ENCODE measurements at regions not wholly inside any gene's neighbourhood (a gene's known extent, or its start where the extent isn't known, plus 50 kb on each side); places are given as distances from the start of the nearest gene placed in this dataset.

GRCh38 chr10:130986846-130987245 lies 324.7 kb downstream of the TCERG1L start:
- Mint-ChIP-seq H3K4me3 (ENCODE audit: unreplicated experiment) (no peak overlapping the region), H3K27me3 (ENCODE audit: insufficient read depth, unreplicated experiment) (no peaks in the 10 kb centered on the region), H3K9me3 (ENCODE audit: unreplicated experiment) (peaks cover 21% of the 10 kb centered on the region), H3K36me3 (ENCODE audit: insufficient read depth, unreplicated experiment) (peaks cover 4% of the 10 kb centered on the region), H3K4me1 (ENCODE audit: insufficient read depth, unreplicated experiment) (no peaks in the 10 kb centered on the region), H3K27ac (ENCODE audit: low read depth, unreplicated experiment) (no peak overlapping the region)
- no peak for DNase-seq (ENCODE audit: unreplicated experiment)
- no TSS peak for BruUV-seq (replicated peaks)
- intact Hi-C loops (cut with micrococcal nuclease) = no loop called here
- ChIA-PET POLR2A (interaction anchor here (0.7 kb wide), 1 partner anchor 17 kb away, joined by 3 read pairs; no protein-coding TSS in a partner anchor), CTCF (no interaction called here)
- no peak for TF ChIP-seq CTCF (IDR thresholded peaks at IDR 0.05; ENCODE audit: unreplicated experiment)

- DNase-seq (ENCODE audit: unreplicated experiment) = no peak
- Mint-ChIP-seq H3K36me3 (ENCODE audit: insufficient read depth, unreplicated experiment) (peaks cover 4% of the 10 kb centered on the region), H3K4me1 (ENCODE audit: insufficient read depth, unreplicated experiment) (no peaks in the 10 kb centered on the region), H3K27me3 (ENCODE audit: insufficient read depth, unreplicated experiment) (no peaks in the 10 kb centered on the region), H3K4me3 (ENCODE audit: unreplicated experiment) (no peak overlapping the region), H3K9me3 (ENCODE audit: unreplicated experiment) (peaks cover 19% of the 10 kb centered on the region), H3K27ac (ENCODE audit: low read depth, unreplicated experiment) (no peak overlapping the region)
- no peak for TF ChIP-seq CTCF (IDR thresholded peaks at IDR 0.05; ENCODE audit: unreplicated experiment)
- ChIA-PET CTCF (interaction anchor here (0.6 kb wide), 1 partner anchor 27 kb away, joined by 3 read pairs; no protein-coding TSS in a partner anchor), POLR2A (no interaction called here)
- BruUV-seq (replicated peaks) = no TSS peak
- intact Hi-C loops (cut with micrococcal nuclease) = no loop called here
Observed at GRCh38 chr10:130987401-130987800, 324.1 kb downstream of the TCERG1L start.

GRCh38 chr10:130989670-130990232 lies 321.8 kb downstream of the TCERG1L start:
- no peaks in the 10 kb centered on the region for H3K4me1 Mint-ChIP-seq (ENCODE audit: insufficient read depth, unreplicated experiment)
- no peaks in the 10 kb centered on the region for H3K27me3 Mint-ChIP-seq (ENCODE audit: insufficient read depth, unreplicated experiment)
- ChIA-PET CTCF (no interaction called here), POLR2A (interaction anchor here (0.6 kb wide), 1 partner anchor 48 kb away, joined by 3 read pairs; no protein-coding TSS in a partner anchor)
- H3K4me3 Mint-ChIP-seq (ENCODE audit: unreplicated experiment) = no peak overlapping the region
- no TSS peak for BruUV-seq (replicated peaks)
- H3K9me3 Mint-ChIP-seq (ENCODE audit: unreplicated experiment) = peaks cover 6% of the 10 kb centered on the region
- DNase-seq (ENCODE audit: unreplicated experiment) = no peak
- H3K27ac Mint-ChIP-seq (ENCODE audit: low read depth, unreplicated experiment) = no peak overlapping the region
- peaks cover 4% of the 10 kb centered on the region for H3K36me3 Mint-ChIP-seq (ENCODE audit: insufficient read depth, unreplicated experiment)
- intact Hi-C loops (cut with micrococcal nuclease) = no loop called here
- TF ChIP-seq CTCF (IDR thresholded peaks at IDR 0.05; ENCODE audit: unreplicated experiment) = no peak

GRCh38 chr10:130990486-130990885 lies 321.0 kb downstream of the TCERG1L start:
- ChIA-PET CTCF (no interaction called here), POLR2A (interaction anchor here (0.7 kb wide), 1 partner anchor 598 kb away, joined by 3 read pairs; no protein-coding TSS in a partner anchor)
- Mint-ChIP-seq H3K4me1 (ENCODE audit: insufficient read depth, unreplicated experiment) (no peaks in the 10 kb centered on the region), H3K27ac (ENCODE audit: low read depth, unreplicated experiment) (no peak overlapping the region), H3K27me3 (ENCODE audit: insufficient read depth, unreplicated experiment) (no peaks in the 10 kb centered on the region), H3K36me3 (ENCODE audit: insufficient read depth, unreplicated experiment) (no peaks in the 10 kb centered on the region), H3K9me3 (ENCODE audit: unreplicated experiment) (peaks cover 9% of the 10 kb centered on the region), H3K4me3 (ENCODE audit: unreplicated experiment) (no peak overlapping the region)
- BruUV-seq (replicated peaks) = no TSS peak
- DNase-seq (ENCODE audit: unreplicated experiment) = no peak
- TF ChIP-seq CTCF (IDR thresholded peaks at IDR 0.05; ENCODE audit: unreplicated experiment) = no peak
- intact Hi-C loops (cut with micrococcal nuclease) = no loop called here

Data from MCF 10A (cell line).